ENCODE measurements at regions not wholly inside any gene's neighbourhood (a gene's known extent, or its start where the extent isn't known, plus 50 kb on each side); places are given as distances from the start of the nearest gene placed in this dataset.
A peak's percentile ranks its signal among the peaks of the same experiment; 100 is the strongest.

DNA sequence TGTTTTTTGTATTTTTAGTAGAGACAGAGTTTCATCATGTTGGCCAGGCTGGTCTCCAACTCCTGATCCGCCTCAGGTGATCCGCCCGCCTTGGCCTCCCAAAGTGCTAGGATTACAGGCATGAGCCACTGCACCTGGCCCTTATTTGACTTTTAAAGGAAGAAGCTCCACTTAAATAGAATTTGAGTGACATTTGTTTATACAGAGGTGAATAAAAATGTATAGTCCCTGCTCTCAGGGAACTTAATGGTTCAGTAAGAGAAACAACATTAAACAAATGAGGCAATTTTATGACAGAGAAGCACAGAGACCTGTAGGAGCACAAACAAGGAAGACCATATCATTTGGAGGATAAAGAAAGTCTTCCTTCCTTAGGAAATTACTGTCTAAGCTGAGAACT is 65.7 kb downstream of the C9orf152 start:
- Mint-ChIP-seq H3K36me3 (ENCODE audit: low read depth, unreplicated experiment) (peaks cover 24% of the 10 kb centered on the region), H3K27ac (ENCODE audit: unreplicated experiment) (no peak overlapping the region), H3K27me3 (ENCODE audit: low read depth, unreplicated experiment) (no peaks in the 10 kb centered on the region), H3K4me1 (ENCODE audit: low read depth, unreplicated experiment) (peaks cover 35% of the 10 kb centered on the region), H3K4me3 (ENCODE audit: unreplicated experiment) (no peak overlapping the region), H3K9me3 (ENCODE audit: unreplicated experiment) (no peaks in the 10 kb centered on the region)
- Histone ChIP-seq H3K4me1 (ENCODE audit: insufficient read depth, low read length) (peaks cover 46% of the 10 kb centered on the region), H3K27ac (ENCODE audit: low read depth, low read length) (peak overlapping the region; percentile 76), H3K9me3 (ENCODE audit: insufficient read depth, low read depth, low read length) (no peaks in the 10 kb centered on the region), H4K20me1 (ENCODE audit: insufficient read depth, low read length) (peaks cover 82% of the 10 kb centered on the region), H2AFZ (ENCODE audit: low read depth, low read length) (no peak overlapping the region), H3K4me2 (ENCODE audit: low read length) (peak overlapping the region; percentile 66), H3K27me3 (ENCODE audit: insufficient read depth, low read length) (no peaks in the 10 kb centered on the region), H3K4me3 (ENCODE audit: insufficient read depth, low read depth, low read length) (no peak overlapping the region), H3K36me3 (ENCODE audit: insufficient read depth, low read length) (peaks cover 27% of the 10 kb centered on the region), H3K9ac (ENCODE audit: low read length) (peak overlapping the region; percentile 12), H3K79me2 (ENCODE audit: insufficient read depth, low read length) (peaks cover 89% of the 10 kb centered on the region)
- TF ChIP-seq, protein P1, sequence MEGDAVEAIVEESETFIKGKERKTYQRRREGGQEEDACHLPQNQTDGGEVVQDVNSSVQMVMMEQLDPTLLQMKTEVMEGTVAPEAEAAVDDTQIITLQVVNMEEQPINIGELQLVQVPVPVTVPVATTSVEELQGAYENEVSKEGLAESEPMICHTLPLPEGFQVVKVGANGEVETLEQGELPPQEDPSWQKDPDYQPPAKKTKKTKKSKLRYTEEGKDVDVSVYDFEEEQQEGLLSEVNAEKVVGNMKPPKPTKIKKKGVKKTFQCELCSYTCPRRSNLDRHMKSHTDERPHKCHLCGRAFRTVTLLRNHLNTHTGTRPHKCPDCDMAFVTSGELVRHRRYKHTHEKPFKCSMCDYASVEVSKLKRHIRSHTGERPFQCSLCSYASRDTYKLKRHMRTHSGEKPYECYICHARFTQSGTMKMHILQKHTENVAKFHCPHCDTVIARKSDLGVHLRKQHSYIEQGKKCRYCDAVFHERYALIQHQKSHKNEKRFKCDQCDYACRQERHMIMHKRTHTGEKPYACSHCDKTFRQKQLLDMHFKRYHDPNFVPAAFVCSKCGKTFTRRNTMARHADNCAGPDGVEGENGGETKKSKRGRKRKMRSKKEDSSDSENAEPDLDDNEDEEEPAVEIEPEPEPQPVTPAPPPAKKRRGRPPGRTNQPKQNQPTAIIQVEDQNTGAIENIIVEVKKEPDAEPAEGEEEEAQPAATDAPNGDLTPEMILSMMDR (IDR thresholded peaks at IDR 0.05; ENCODE audit: insufficient read depth, low read depth, low read length) = no peak
- no peak for TF ChIP-seq EZH2 (IDR thresholded peaks at IDR 0.05; ENCODE audit: insufficient read depth, low read length)
- FAIRE-seq (no peak), DNase-seq (ENCODE audit: low read depth) (no peak)

DNA sequence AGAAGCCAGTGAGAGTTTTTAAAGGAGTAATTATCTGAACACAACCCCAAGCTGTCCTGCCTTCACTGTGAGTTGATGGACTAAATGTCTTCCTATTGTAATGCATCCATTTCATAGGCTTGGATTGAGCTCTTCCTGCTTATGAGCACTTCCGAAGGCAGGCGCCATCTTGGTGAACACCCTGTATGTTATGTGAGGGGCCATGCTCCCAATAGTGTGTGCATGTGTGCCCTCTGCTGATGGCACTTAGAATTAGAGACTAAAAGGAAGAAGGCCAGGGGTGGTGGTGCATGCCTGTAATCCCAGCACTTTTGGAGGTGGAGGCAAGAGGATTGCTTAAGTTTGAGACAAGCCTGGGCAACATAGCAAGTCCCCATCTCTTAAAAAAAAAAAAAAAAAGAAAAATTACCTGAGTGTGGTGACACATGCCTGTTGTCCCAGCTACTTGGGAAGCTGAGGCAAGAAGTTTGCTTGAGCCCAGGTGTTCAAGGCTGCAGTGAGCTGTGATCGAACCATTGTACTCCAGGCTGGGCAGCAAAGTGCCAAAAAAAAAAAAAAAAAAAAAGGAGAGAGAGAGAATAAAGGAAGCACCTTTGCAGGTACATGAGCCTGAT is 65.0 kb downstream of the C9orf152 start:
- Histone ChIP-seq H3K27me3 (ENCODE audit: insufficient read depth, low read length) (no peaks in the 10 kb centered on the region), H3K9ac (ENCODE audit: low read length) (no peak overlapping the region), H3K79me2 (ENCODE audit: insufficient read depth, low read length) (peaks cover 89% of the 10 kb centered on the region), H3K9me3 (ENCODE audit: insufficient read depth, low read depth, low read length) (no peaks in the 10 kb centered on the region), H3K4me1 (ENCODE audit: insufficient read depth, low read length) (peaks cover 46% of the 10 kb centered on the region), H2AFZ (ENCODE audit: low read depth, low read length) (no peak overlapping the region), H4K20me1 (ENCODE audit: insufficient read depth, low read length) (peaks cover 82% of the 10 kb centered on the region), H3K4me2 (ENCODE audit: low read length) (peak overlapping the region; percentile 6), H3K4me3 (ENCODE audit: insufficient read depth, low read depth, low read length) (no peak overlapping the region), H3K27ac (ENCODE audit: low read depth, low read length) (no peak overlapping the region), H3K36me3 (ENCODE audit: insufficient read depth, low read length) (peaks cover 23% of the 10 kb centered on the region)
- Mint-ChIP-seq H3K36me3 (ENCODE audit: low read depth, unreplicated experiment) (peaks cover 19% of the 10 kb centered on the region), H3K27me3 (ENCODE audit: low read depth, unreplicated experiment) (no peaks in the 10 kb centered on the region), H3K4me1 (ENCODE audit: low read depth, unreplicated experiment) (peaks cover 35% of the 10 kb centered on the region), H3K4me3 (ENCODE audit: unreplicated experiment) (no peak overlapping the region), H3K27ac (ENCODE audit: unreplicated experiment) (peak overlapping the region; percentile 11), H3K9me3 (ENCODE audit: unreplicated experiment) (no peaks in the 10 kb centered on the region)
- no peak for TF ChIP-seq EZH2 (IDR thresholded peaks at IDR 0.05; ENCODE audit: insufficient read depth, low read length)
- TF ChIP-seq, protein P1 (IDR thresholded peaks at IDR 0.05; ENCODE audit: insufficient read depth, low read depth, low read length) = no peak
- no peak for DNase-seq (ENCODE audit: low read depth)
- FAIRE-seq = no peak

DNA sequence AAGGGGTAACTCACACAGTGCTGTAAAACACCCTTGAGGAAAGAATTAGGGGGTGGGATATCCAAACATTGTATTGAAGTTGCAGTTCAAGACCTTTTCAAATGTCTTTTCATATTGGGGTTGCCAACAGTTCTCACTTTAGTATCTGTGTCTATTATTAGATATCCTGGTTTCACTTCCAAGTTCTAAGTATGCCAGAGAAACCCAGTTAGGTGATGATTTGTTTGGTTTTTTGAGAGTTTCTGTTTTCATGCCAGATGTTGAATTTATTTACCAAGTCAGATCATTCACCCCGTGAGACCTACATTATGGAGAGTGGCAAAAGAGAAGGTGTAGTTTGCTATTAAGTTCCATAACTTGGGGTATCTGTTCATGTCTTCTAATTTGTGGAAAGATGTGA is 64.5 kb downstream of the C9orf152 start:
- peak overlapping the region; percentile 11 for H3K27ac Mint-ChIP-seq (ENCODE audit: unreplicated experiment)
- peaks cover 39% of the 10 kb centered on the region for H3K4me1 Mint-ChIP-seq (ENCODE audit: low read depth, unreplicated experiment)
- Histone ChIP-seq H2AFZ (ENCODE audit: low read depth, low read length) (no peak overlapping the region), H3K27me3 (ENCODE audit: insufficient read depth, low read length) (no peaks in the 10 kb centered on the region), H3K9ac (ENCODE audit: low read length) (no peak overlapping the region), H3K79me2 (ENCODE audit: insufficient read depth, low read length) (peaks cover 89% of the 10 kb centered on the region), H3K4me3 (ENCODE audit: insufficient read depth, low read depth, low read length) (no peak overlapping the region), H3K4me2 (ENCODE audit: low read length) (peak overlapping the region; percentile 6), H3K4me1 (ENCODE audit: insufficient read depth, low read length) (peaks cover 50% of the 10 kb centered on the region), H4K20me1 (ENCODE audit: insufficient read depth, low read length) (peaks cover 82% of the 10 kb centered on the region), H3K9me3 (ENCODE audit: insufficient read depth, low read depth, low read length) (no peaks in the 10 kb centered on the region), H3K36me3 (ENCODE audit: insufficient read depth, low read length) (peaks cover 18% of the 10 kb centered on the region), H3K27ac (ENCODE audit: low read depth, low read length) (no peak overlapping the region)
- H3K27me3 Mint-ChIP-seq (ENCODE audit: low read depth, unreplicated experiment) = no peaks in the 10 kb centered on the region
- DNase-seq (ENCODE audit: low read depth) = no peak
- peak overlapping the region; percentile 12 for H3K4me3 Mint-ChIP-seq (ENCODE audit: unreplicated experiment)
- no peaks in the 10 kb centered on the region for H3K9me3 Mint-ChIP-seq (ENCODE audit: unreplicated experiment)
- FAIRE-seq = no peak
- peaks cover 23% of the 10 kb centered on the region for H3K36me3 Mint-ChIP-seq (ENCODE audit: low read depth, unreplicated experiment)
- TF ChIP-seq EZH2 (IDR thresholded peaks at IDR 0.05; ENCODE audit: insufficient read depth, low read length) = no peak
- TF ChIP-seq, protein P1 (IDR thresholded peaks at IDR 0.05; ENCODE audit: insufficient read depth, low read depth, low read length) = no peak
